ENCODE measurements at regions not wholly inside any gene's neighbourhood (a gene's known extent, or its start where the extent isn't known, plus 50 kb on each side); places are given as distances from the start of the nearest gene placed in this dataset.

DNA sequence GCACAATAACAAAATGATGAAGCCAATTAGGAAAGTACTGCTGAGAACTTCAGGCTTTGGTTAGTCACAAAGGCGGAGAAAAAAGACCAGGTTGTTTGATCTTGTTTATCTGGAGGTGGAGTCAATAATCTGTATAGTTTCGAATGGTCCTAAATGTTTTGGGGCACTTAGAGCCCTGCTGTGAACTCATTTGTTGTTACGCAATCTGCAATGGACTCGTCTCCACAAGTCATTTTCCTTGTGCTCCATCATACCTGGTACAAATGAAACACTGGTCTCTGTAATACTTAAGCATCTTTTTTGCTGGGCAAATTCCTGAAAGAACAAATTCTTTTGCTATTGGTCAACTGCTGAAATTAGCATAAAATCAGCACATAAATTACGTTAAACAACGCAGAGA, 430.5 kb downstream of the GATA3 start:
- TF ChIP-seq, protein P1, sequence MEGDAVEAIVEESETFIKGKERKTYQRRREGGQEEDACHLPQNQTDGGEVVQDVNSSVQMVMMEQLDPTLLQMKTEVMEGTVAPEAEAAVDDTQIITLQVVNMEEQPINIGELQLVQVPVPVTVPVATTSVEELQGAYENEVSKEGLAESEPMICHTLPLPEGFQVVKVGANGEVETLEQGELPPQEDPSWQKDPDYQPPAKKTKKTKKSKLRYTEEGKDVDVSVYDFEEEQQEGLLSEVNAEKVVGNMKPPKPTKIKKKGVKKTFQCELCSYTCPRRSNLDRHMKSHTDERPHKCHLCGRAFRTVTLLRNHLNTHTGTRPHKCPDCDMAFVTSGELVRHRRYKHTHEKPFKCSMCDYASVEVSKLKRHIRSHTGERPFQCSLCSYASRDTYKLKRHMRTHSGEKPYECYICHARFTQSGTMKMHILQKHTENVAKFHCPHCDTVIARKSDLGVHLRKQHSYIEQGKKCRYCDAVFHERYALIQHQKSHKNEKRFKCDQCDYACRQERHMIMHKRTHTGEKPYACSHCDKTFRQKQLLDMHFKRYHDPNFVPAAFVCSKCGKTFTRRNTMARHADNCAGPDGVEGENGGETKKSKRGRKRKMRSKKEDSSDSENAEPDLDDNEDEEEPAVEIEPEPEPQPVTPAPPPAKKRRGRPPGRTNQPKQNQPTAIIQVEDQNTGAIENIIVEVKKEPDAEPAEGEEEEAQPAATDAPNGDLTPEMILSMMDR (IDR thresholded peaks at IDR 0.05), result no peak
- no peak for TF ChIP-seq POLR2A (IDR thresholded peaks at IDR 0.05)
- no peak for TF ChIP-seq EP300 (IDR thresholded peaks at IDR 0.05)
